ENCODE measurements at regions not wholly inside any gene's neighbourhood (a gene's known extent, or its start where the extent isn't known, plus 50 kb on each side); places are given as distances from the start of the nearest gene placed in this dataset.

GRCh38 chr13:68927387-68928026, 1180.1 kb upstream of the ATXN8OS start:
- TF ChIP-seq, protein P1, sequence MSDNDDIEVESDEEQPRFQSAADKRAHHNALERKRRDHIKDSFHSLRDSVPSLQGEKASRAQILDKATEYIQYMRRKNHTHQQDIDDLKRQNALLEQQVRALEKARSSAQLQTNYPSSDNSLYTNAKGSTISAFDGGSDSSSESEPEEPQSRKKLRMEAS (IDR thresholded peaks at IDR 0.05) = no peak
- TF ChIP-seq RAD21 (IDR thresholded peaks at IDR 0.05; ENCODE audit: low read depth) (peak; percentile 89), CEBPB (IDR thresholded peaks at IDR 0.05) (no peak), TAF1 (IDR thresholded peaks at IDR 0.05; ENCODE audit: low read depth) (no peak)
